SK-N-SH treated with all-trans-retinoic acid at 6 μM for 48 hours (cell line): ENCODE measurements at regions not wholly inside any gene's neighbourhood (a gene's known extent, or its start where the extent isn't known, plus 50 kb on each side); places are given as distances from the start of the nearest gene placed in this dataset.

Experiments used
- ATAC-seq: fragments of 200-7000 bp; cut with Tn5 transposase; 3 replicates; pipeline ENCODE4 v1.9.1; 2020; ENCODE audit warnings: mild to moderate bottlenecking, moderate library complexity
- ARNTL ChIP-seq: fragments of 450-650 bp; formaldehyde crosslinking; IDR thresholded peaks from 2 replicates; pipeline ENCODE4 v1.5.0; 2020; ENCODE audit warnings: low read depth, mild to moderate bottlenecking, moderate library complexity, borderline replicate concordance
- CREB5 ChIP-seq: fragments of 250-450 bp; sonication (Bioruptor Pico); IDR thresholded peaks from 2 replicates; pipeline ENCODE4 v1.5.1; 2020; ENCODE audit warnings: low read depth, mild to moderate bottlenecking, moderate library complexity
- CSDC2 ChIP-seq: fragments of 250-450 bp; sonication (Bioruptor Pico); IDR thresholded peaks from 2 replicates; pipeline ENCODE4 v1.5.0; 2020; ENCODE audit warnings: mild to moderate bottlenecking, moderate library complexity
- GLIS3 ChIP-seq: fragments of 250-450 bp; sonication (Bioruptor Pico); IDR thresholded peaks from 2 replicates; pipeline ENCODE4 v1.5.0; 2020; ENCODE audit warnings: mild to moderate bottlenecking, moderate library complexity
- ISL1 ChIP-seq: fragments of 250-450 bp; sonication (Bioruptor Pico); IDR thresholded peaks from 2 replicates; pipeline ENCODE4 v2.1.2; 2022; ENCODE audit warnings: mild to moderate bottlenecking, moderate library complexity
- OSR1 ChIP-seq: fragments of 250-450 bp; sonication (Bioruptor Pico); IDR thresholded peaks from 2 replicates; pipeline ENCODE4 v1.8.0; 2022; ENCODE audit warnings: moderate library complexity, mild to moderate bottlenecking, inconsistent platforms
- PATZ1 ChIP-seq: fragments of 250-450 bp; sonication (Bioruptor Pico); IDR thresholded peaks from 2 replicates; pipeline ENCODE4 v1.8.0; 2020; ENCODE audit warnings: mild to moderate bottlenecking, moderate library complexity, borderline replicate concordance
- PPARA ChIP-seq: fragments of 250-450 bp; sonication (Bioruptor Pico); IDR thresholded peaks from 2 replicates; pipeline ENCODE4 v1.5.0; 2020; ENCODE audit warnings: mild to moderate bottlenecking, borderline replicate concordance
- RARB ChIP-seq: fragments of 250-450 bp; sonication (Bioruptor Pico); IDR thresholded peaks from 2 replicates; pipeline ENCODE4 v1.8.0; 2021; ENCODE audit warnings: mild to moderate bottlenecking, moderate library complexity
- ZFP3 ChIP-seq: fragments of 250-450 bp; sonication (Bioruptor Pico); IDR thresholded peaks from 2 replicates; pipeline ENCODE4 v1.5.0; 2020; ENCODE audit warnings: mild to moderate bottlenecking, moderate library complexity
- ZFP30 ChIP-seq: fragments of 450-650 bp; formaldehyde crosslinking; IDR thresholded peaks from 2 replicates; pipeline ENCODE4 v1.5.0; 2022; ENCODE audit warnings: mild to moderate bottlenecking, moderate library complexity
- ZNF565 ChIP-seq: fragments of 450-650 bp; formaldehyde crosslinking; conservative IDR thresholded peaks from 2 replicates; pipeline ENCODE4 v1.5.0; 2020; ENCODE audit warnings: low read depth, mild to moderate bottlenecking, moderate library complexity
- ZNF70 ChIP-seq: fragments of 450-650 bp; formaldehyde crosslinking; IDR thresholded peaks from 2 replicates; pipeline ENCODE4 v1.5.0; 2020; ENCODE audit warnings: mild to moderate bottlenecking, moderate library complexity
- ZNF8 ChIP-seq: fragments of 450-650 bp; formaldehyde crosslinking; IDR thresholded peaks from 2 replicates; pipeline ENCODE4 v1.5.0; 2020; ENCODE audit warnings: mild to moderate bottlenecking, moderate library complexity
- TF ChIP-seq, protein P1 (sequence below): fragments of 250-450 bp; sonication (Bioruptor Pico); IDR thresholded peaks from 2 replicates; pipeline ENCODE4 v1.5.1; 2021; ENCODE audit warnings: mild to moderate bottlenecking, moderate library complexity

- TF ChIP-seq PPARA (CRISPR knock-in tag) (no peak), CSDC2 (CRISPR knock-in tag) (no peak), ZNF8 (CRISPR knock-in tag) (no peak), PATZ1 (CRISPR knock-in tag) (no peak), ZNF70 (CRISPR knock-in tag) (no peak), RARB (CRISPR knock-in tag) (no peak), GLIS3 (CRISPR knock-in tag) (no peak)
Measured at GRCh38 chr17:71963791-71964190, 157.0 kb upstream of the SOX9 start (continued).

- TF ChIP-seq PATZ1 (CRISPR knock-in tag) = no peak
- no peak for TF ChIP-seq ZNF70 (CRISPR knock-in tag)
- no peak for TF ChIP-seq ZFP3 (CRISPR knock-in tag)
- TF ChIP-seq ZNF565 (CRISPR knock-in tag) = no peak
- TF ChIP-seq OSR1 (CRISPR knock-in tag) = no peak
- TF ChIP-seq ARNTL (CRISPR knock-in tag) = no peak
- TF ChIP-seq ZNF8 (CRISPR knock-in tag) = no peak
- TF ChIP-seq, protein P1, sequence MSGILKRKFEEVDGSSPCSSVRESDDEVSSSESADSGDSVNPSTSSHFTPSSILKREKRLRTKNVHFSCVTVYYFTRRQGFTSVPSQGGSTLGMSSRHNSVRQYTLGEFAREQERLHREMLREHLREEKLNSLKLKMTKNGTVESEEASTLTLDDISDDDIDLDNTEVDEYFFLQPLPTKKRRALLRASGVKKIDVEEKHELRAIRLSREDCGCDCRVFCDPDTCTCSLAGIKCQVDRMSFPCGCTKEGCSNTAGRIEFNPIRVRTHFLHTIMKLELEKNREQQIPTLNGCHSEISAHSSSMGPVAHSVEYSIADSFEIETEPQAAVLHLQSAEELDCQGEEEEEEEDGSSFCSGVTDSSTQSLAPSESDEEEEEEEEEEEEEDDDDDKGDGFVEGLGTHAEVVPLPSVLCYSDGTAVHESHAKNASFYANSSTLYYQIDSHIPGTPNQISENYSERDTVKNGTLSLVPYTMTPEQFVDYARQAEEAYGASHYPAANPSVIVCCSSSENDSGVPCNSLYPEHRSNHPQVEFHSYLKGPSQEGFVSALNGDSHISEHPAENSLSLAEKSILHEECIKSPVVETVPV (CRISPR knock-in tag) = no peak
- TF ChIP-seq CSDC2 (CRISPR knock-in tag) = no peak
- no peak for TF ChIP-seq PPARA (CRISPR knock-in tag)
- no peak for ATAC-seq
Measured at GRCh38 chr17:71964559-71964958, 156.3 kb upstream of the SOX9 start.

- TF ChIP-seq ZFP30 (CRISPR knock-in tag) (no peak), ZNF8 (CRISPR knock-in tag) (no peak), ISL1 (CRISPR knock-in tag) (no peak), CREB5 (CRISPR knock-in tag) (no peak), ZNF565 (CRISPR knock-in tag) (no peak), CSDC2 (CRISPR knock-in tag) (no peak)
- TF ChIP-seq, protein P1 (CRISPR knock-in tag) = no peak
- ATAC-seq = no peak
Measured at GRCh38 chr17:71966055-71966454, 154.8 kb upstream of the SOX9 start.

GRCh38 chr17:71966459-71967313 lies 154.1 kb upstream of the SOX9 start:
- no peak for ATAC-seq
- no peak for TF ChIP-seq ZFP30 (CRISPR knock-in tag)
- TF ChIP-seq, protein P1 (CRISPR knock-in tag) = no peak
- no peak for TF ChIP-seq RARB (CRISPR knock-in tag)
- no peak for TF ChIP-seq PPARA (CRISPR knock-in tag)
- TF ChIP-seq, all 23 proteins: peak for 0
